WTC11 (cell line): ENCODE measurements at regions not wholly inside any gene's neighbourhood (a gene's known extent, or its start where the extent isn't known, plus 50 kb on each side); places are given as distances from the start of the nearest gene placed in this dataset.

ENCODE experiments used
- ATAC-seq: fragments of 200-7000 bp; cut with Tn5 transposase; 2 replicates; pipeline ENCODE4 v1.10.0; 2021; ENCODE audit warnings: mild to moderate bottlenecking, moderate library complexity
- CTCF ChIA-PET: fragments of 300-600 bp; sonication (Branson Sonifier 250); formaldehyde crosslinking; loops from one replicate; lab custom pipeline; 2021; ENCODE audit warnings: antibody characterized with exemption; lab: Charles Lee
- POLR2A ChIA-PET: fragments of 350-600 bp; sonication (Branson Sonifier 250); formaldehyde crosslinking; loops from one replicate; lab custom pipeline; 2021; ENCODE audit warnings: antibody characterized with exemption; lab: Charles Lee
- DNase-seq: peaks from one replicate; pipeline ENCODE4 v3.0.0; 2021; ENCODE audit warnings: low spot score
- H3K27ac Mint-ChIP-seq: 2 replicates; pipeline ENCODE4 v1.8.0; 2021; ENCODE audit warnings: mixed read lengths
- H3K27me3 Mint-ChIP-seq: 2 replicates; pipeline ENCODE4 v1.8.0; 2021; ENCODE audit warnings: low read depth, mild to moderate bottlenecking, moderate library complexity, mixed read lengths
- H3K36me3 Mint-ChIP-seq: 2 replicates; pipeline ENCODE4 v1.8.0; 2021; ENCODE audit warnings: mixed read lengths
- H3K4me1 Mint-ChIP-seq: 2 replicates; pipeline ENCODE4 v1.8.0; 2022; ENCODE audit warnings: mixed read lengths
- H3K4me3 Mint-ChIP-seq: 2 replicates; pipeline ENCODE4 v1.8.0; 2021; ENCODE audit warnings: mild to moderate bottlenecking, moderate library complexity, mixed read lengths
- H3K9me3 Mint-ChIP-seq: 2 replicates; pipeline ENCODE4 v1.8.0; 2021; ENCODE audit warnings: mixed read lengths
- ARID4B ChIP-seq: sonication (generic); formaldehyde crosslinking; IDR thresholded peaks from 2 replicates; pipeline ENCODE4 v1.8.0; 2023; ENCODE audit warnings: missing genetic modification reagents, mild to moderate bottlenecking, borderline replicate concordance
- ATF3 ChIP-seq: sonication (generic); formaldehyde crosslinking; conservative IDR thresholded peaks from 2 replicates; pipeline ENCODE4 v1.8.1; 2022; ENCODE audit warnings: mild to moderate bottlenecking, missing genetic modification reagents
- CREB1 ChIP-seq: sonication (generic); formaldehyde crosslinking; IDR thresholded peaks from 2 replicates; pipeline ENCODE4 v1.8.0; 2023; ENCODE audit warnings: mild to moderate bottlenecking, missing genetic modification reagents
- E2F1 ChIP-seq: sonication (generic); formaldehyde crosslinking; IDR thresholded peaks from 2 replicates; pipeline ENCODE4 v1.8.0; 2022; ENCODE audit warnings: mild to moderate bottlenecking, missing genetic modification reagents
- FOXJ3 ChIP-seq: sonication (generic); formaldehyde crosslinking; IDR thresholded peaks from 2 replicates; pipeline ENCODE4 v1.9.0; 2021; ENCODE audit warnings: missing genetic modification reagents, mild to moderate bottlenecking, borderline replicate concordance
- FOXP4 ChIP-seq: sonication (generic); formaldehyde crosslinking; IDR thresholded peaks from 2 replicates; pipeline ENCODE4 v1.8.0; 2022; ENCODE audit warnings: mild to moderate bottlenecking, missing genetic modification reagents
- NR3C1 ChIP-seq: sonication (generic); formaldehyde crosslinking; conservative IDR thresholded peaks from 2 replicates; pipeline ENCODE4 v1.8.1; 2023; ENCODE audit warnings: low read depth, mild to moderate bottlenecking, missing genetic modification reagents
- ZNF138 ChIP-seq: sonication (generic); formaldehyde crosslinking; conservative IDR thresholded peaks from 2 replicates; pipeline ENCODE4 v1.8.1; 2022; ENCODE audit warnings: mild to moderate bottlenecking, moderate library complexity, missing genetic modification reagents
- ZNF425 ChIP-seq: fragments of 250-450 bp; sonication (Bioruptor Pico); conservative IDR thresholded peaks from 2 replicates; pipeline ENCODE4 v1.9.0; 2021; ENCODE audit warnings: mild to moderate bottlenecking
- ZSCAN18 ChIP-seq: fragments of 250-450 bp; sonication (Bioruptor Pico); IDR thresholded peaks from 2 replicates; pipeline ENCODE4 v2.1.2; 2022; ENCODE audit warnings: mild to moderate bottlenecking, moderate library complexity

- peak; percentile 38; the same call in 1 of the 2 replicates for ATAC-seq
- peaks cover 18% of the 10 kb centered on the region for H3K4me1 Mint-ChIP-seq
- no peaks in the 10 kb centered on the region for H3K36me3 Mint-ChIP-seq
- CTCF ChIA-PET, result interaction anchor here (0.9 kb wide), 1 partner anchor 37 kb away, joined by 3 read pairs; no protein-coding TSS in a partner anchor
- no peak overlapping the region for H3K4me3 Mint-ChIP-seq
- POLR2A ChIA-PET, result no interaction called here
- H3K27me3 Mint-ChIP-seq, result no peaks in the 10 kb centered on the region
- TF ChIP-seq CREB1 (CRISPR knock-in tag), result no peak
- TF ChIP-seq ZNF138, result no peak
- TF ChIP-seq FOXP4 (CRISPR knock-in tag), result no peak
- no peak for TF ChIP-seq NR3C1 (CRISPR knock-in tag)
- H3K9me3 Mint-ChIP-seq, result 0 out of 2 replicates have a peak, but pooled peaks cover 3% of the 10 kb centered on the region
- no peak overlapping the region for H3K27ac Mint-ChIP-seq
- no peak for DNase-seq
Observed at GRCh38 chr3:117488983-117489382, 779.4 kb downstream of the TUSC7 start.

GRCh38 chr3:117489663-117490079 lies 780.1 kb downstream of the TUSC7 start:
- POLR2A ChIA-PET, result no interaction called here
- ATAC-seq, result no peak
- no peaks in the 10 kb centered on the region for H3K36me3 Mint-ChIP-seq

More at GRCh38 chr3:117489663-117490079, 780.1 kb downstream of the TUSC7 start:
- no peak overlapping the region for H3K27ac Mint-ChIP-seq
- no peak overlapping the region for H3K4me3 Mint-ChIP-seq
- H3K27me3 Mint-ChIP-seq, result no peaks in the 10 kb centered on the region
- H3K4me1 Mint-ChIP-seq, result peaks cover 15% of the 10 kb centered on the region
- 0 out of 2 replicates have a peak, but pooled peaks cover 3% of the 10 kb centered on the region for H3K9me3 Mint-ChIP-seq
- no peak for DNase-seq
- TF ChIP-seq ATF3 (CRISPR knock-in tag), result no peak
- TF ChIP-seq ZNF425, result no peak
- no peak for TF ChIP-seq FOXJ3 (CRISPR knock-in tag)
- no peak for TF ChIP-seq ARID4B (CRISPR knock-in tag)
- TF ChIP-seq ZSCAN18 (CRISPR knock-in tag), result no peak
- no peak for TF ChIP-seq E2F1
- CTCF ChIA-PET, result interaction anchor here (0.9 kb wide), 1 partner anchor 36 kb away, joined by 3 read pairs; no protein-coding TSS in a partner anchor
